C4-2B (cell line): ENCODE measurements at regions not wholly inside any gene's neighbourhood (a gene's known extent, or its start where the extent isn't known, plus 50 kb on each side); places are given as distances from the start of the nearest gene placed in this dataset.
A peak's percentile ranks its signal among the peaks of the same experiment; 100 is the strongest.

Experiments used
- CTCF ChIP-seq: fragments of 450-650 bp; conservative IDR thresholded peaks from 2 replicates; pipeline ENCODE4 v1.5.1; 2017; ENCODE audit warnings: mild to moderate bottlenecking
- ZFX ChIP-seq: fragments of 450-650 bp; IDR thresholded peaks from 2 replicates; pipeline ENCODE4 v1.6.1; 2017

GRCh38 chr7:125563557-125563956, 633.9 kb upstream of the POT1 start:
- TF ChIP-seq CTCF (peak; percentile 11; the same call in 1 of the 2 replicates), ZFX (no peak)
